ENCODE measurements at regions not wholly inside any gene's neighbourhood (a gene's known extent, or its start where the extent isn't known, plus 50 kb on each side); places are given as distances from the start of the nearest gene placed in this dataset.

DNA sequence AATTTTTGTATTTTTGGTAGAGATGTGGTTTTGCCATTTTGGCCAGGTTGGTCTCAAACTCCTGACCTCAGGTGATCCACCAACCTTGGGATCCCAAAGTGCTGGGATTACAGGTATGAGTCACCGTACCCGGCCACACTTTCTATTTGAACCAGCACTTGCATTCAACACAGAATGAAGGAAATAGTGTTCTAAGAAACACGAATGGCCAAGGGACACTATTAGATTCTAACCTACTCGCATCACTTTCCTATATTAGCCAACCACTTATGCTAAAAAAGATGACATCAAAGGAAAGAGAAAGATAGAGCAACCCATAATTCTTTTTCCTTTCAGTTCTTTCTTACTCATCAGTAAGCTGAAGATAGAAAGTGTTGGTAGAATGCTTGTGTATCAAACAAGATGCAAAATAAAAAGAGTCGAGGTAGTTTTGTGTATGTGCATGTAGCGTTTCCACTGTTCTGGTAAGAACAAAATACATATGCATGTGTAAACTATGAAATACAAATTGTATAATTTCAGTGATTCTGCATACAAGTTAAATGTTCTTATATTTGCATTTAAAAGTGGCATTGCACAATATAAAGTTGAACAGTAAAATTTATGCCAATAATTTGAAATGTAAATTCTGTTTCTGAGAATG lies 247.6 kb downstream of the CDCA7 start:
- no peak overlapping the region for H3K27ac ChIP-seq (ENCODE audit: low read depth, low read length)
- H3K4me3 ChIP-seq (ENCODE audit: extremely low read depth in 1 of 4, insufficient read depth in 2 of 4, low read depth in 3 of 4, low read length in 4 of 4), result no peak overlapping the region
- H2BK20ac ChIP-seq (ENCODE audit: low read length), result no peak overlapping the region
- CTCF ChIA-PET (ENCODE audit: partially characterized antibody), result no interaction called here
- H3K4ac ChIP-seq (replicated peaks; ENCODE audit: insufficient read length, low read depth, low read length), result no peak overlapping the region
- no peak for FAIRE-seq
- H4K5ac ChIP-seq (ENCODE audit: insufficient read length, low read depth, low read length), result no peak overlapping the region
- no peak overlapping the region for H3K56ac ChIP-seq (replicated peaks; ENCODE audit: insufficient read length, low read depth, low read length)
- no peaks in the 10 kb centered on the region; a peak in 1 of 8 replicates for H3K36me3 ChIP-seq (ENCODE audit: control insufficient read depth in 2 of 4, insufficient read depth in 4 of 4, low read length in 3 of 4)
- no peak overlapping the region for H2AK5ac ChIP-seq (ENCODE audit: low read depth, low read length)
- no peak overlapping the region for H4K8ac ChIP-seq (ENCODE audit: extremely low read depth, insufficient read depth, low read length)
- H4K91ac ChIP-seq (replicated peaks; ENCODE audit: insufficient read length, low read length), result no peak overlapping the region
- H2AFZ ChIP-seq (ENCODE audit: low read length), result no peak overlapping the region
- TF ChIP-seq, protein P1, sequence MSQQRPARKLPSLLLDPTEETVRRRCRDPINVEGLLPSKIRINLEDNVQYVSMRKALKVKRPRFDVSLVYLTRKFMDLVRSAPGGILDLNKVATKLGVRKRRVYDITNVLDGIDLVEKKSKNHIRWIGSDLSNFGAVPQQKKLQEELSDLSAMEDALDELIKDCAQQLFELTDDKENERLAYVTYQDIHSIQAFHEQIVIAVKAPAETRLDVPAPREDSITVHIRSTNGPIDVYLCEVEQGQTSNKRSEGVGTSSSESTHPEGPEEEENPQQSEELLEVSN (IDR thresholded peaks at IDR 0.05), result no peak
- no peak for TF ChIP-seq RFX5 (IDR thresholded peaks at IDR 0.05; ENCODE audit: borderline replicate concordance, low read depth, low read length)
- TF ChIP-seq TEAD4 (IDR thresholded peaks at IDR 0.05; ENCODE audit: low read depth, low read length), result no peak
- no peak overlapping the region for H2BK15ac ChIP-seq (ENCODE audit: low read length)
- no peak overlapping the region for H2BK12ac ChIP-seq (ENCODE audit: low read depth, low read length)
- H4K20me1 ChIP-seq (replicated peaks in 1 of 2; ENCODE audit: control insufficient read depth in 1 of 2, insufficient read depth in 2 of 2, low read length in 2 of 2), result no peaks in the 10 kb centered on the region
- H3K14ac ChIP-seq (ENCODE audit: insufficient read length), result no peak overlapping the region
- POLR2A ChIA-PET (ENCODE audit: partially characterized antibody), result no interaction called here
- peaks cover 0 to 7% of the 10 kb centered on the region in 2 experiments; a peak in 1 of 4 replicates for H3K9me3 ChIP-seq (ENCODE audit: insufficient read depth in 2 of 2, low read depth in 1 of 2, low read length in 1 of 2)
- H3K79me1 ChIP-seq (ENCODE audit: low read depth, low read length), result no peaks in the 10 kb centered on the region
- H2BK120ac ChIP-seq (replicated peaks; ENCODE audit: low read depth, low read length), result no peak overlapping the region
- no peak overlapping the region for H3K18ac ChIP-seq (ENCODE audit: extremely low read depth, low read length)
- H2BK5ac ChIP-seq (ENCODE audit: low read depth, low read length), result no peak overlapping the region
- no peak overlapping the region for H3K9ac ChIP-seq (replicated peaks in 1 of 4; ENCODE audit: extremely low read depth in 1 of 4, low read depth in 3 of 4, low read length in 3 of 4)
- peaks cover 0 to 3% (median 0%) of the 10 kb centered on the region in 4 experiments; a peak in 1 of 7 replicates for H3K4me1 ChIP-seq (replicated peaks in 1 of 4; ENCODE audit: control insufficient read depth in 3 of 4, insufficient read depth in 4 of 4, low read length in 3 of 4)
- no peaks in the 10 kb centered on the region for H3K23me2 ChIP-seq (ENCODE audit: low read depth, low read length)
- H3K4me2 ChIP-seq (ENCODE audit: insufficient read depth in 1 of 2, low read depth in 2 of 2, low read length in 2 of 2), result no peak overlapping the region
- H3K23ac ChIP-seq (ENCODE audit: insufficient read length), result no peak overlapping the region
- WGBS, 2 experiments (ENCODE audit: extremely low coverage in 1 of 2, insufficient coverage in 1 of 2, insufficient read length in 1 of 2, insufficient replicate concordance in 2 of 2, low coverage in 1 of 2, low lambda C conversion rate in 2 of 2, missing lambda C conversion rate in 1 of 2), result 92% methylated on average over 6 of the region's 6 CpGs; no CpG with 5 or more reads in 1 of the 2 experiments
- no peaks in the 10 kb centered on the region for H3K79me2 ChIP-seq (ENCODE audit: control insufficient read depth in 1 of 2, insufficient read depth in 2 of 2, low read length in 2 of 2)
- no peaks in the 10 kb centered on the region for H3K27me3 ChIP-seq (replicated peaks in 1 of 4; ENCODE audit: control insufficient read depth in 3 of 4, extremely low read depth in 1 of 4, insufficient read depth in 3 of 4, low read length in 3 of 4)
- DNase-seq (ENCODE audit: low read depth in 1 of 2, low spot score in 2 of 2), result no peak
